K562 (cell line): ENCODE measurements at regions not wholly inside any gene's neighbourhood (a gene's known extent, or its start where the extent isn't known, plus 50 kb on each side); places are given as distances from the start of the nearest gene placed in this dataset.

Experiments
- ATAC-seq: fragments of 200-7000 bp; cut with Tn5 transposase; 3 replicates; pipeline ENCODE4 v1.9.1; 2020; ENCODE audit warnings: moderate library complexity
- BruUV-seq: library from RNA; stranded (reverse); fragments of 400-500 nt; replicated peaks from 2 replicates; lab custom pipeline; 2021; lab: Mats Ljungman, UMichigan
- CTCF ChIA-PET: fragments of 300-600 bp; formaldehyde crosslinking; extraction: SDS; loops from one replicate; lab custom pipeline; 2021; ENCODE audit warnings: low intra/inter-chr PET ratio; lab: Yijun Ruan, JAX
- POLR2A ChIA-PET: fragments of 300-600, 350-650 bp; sonication (Branson Sonifier 250); formaldehyde crosslinking; extraction: SDS; loops from one replicate; lab custom pipeline; 2021; ENCODE audit warnings: antibody characterized with exemption, inconsistent platforms; lab: Yijun Ruan, JAX
- DNase-seq, 4 experiments: peaks; one replicate each; pipeline versions ENCODE4 v3.0.0 to v3.0.0-alpha.2; 2011 to 2018; ENCODE audit warnings: low spot score in 3 of 4, mixed read lengths in 3 of 4; ENCODE audit errors: extremely low read depth in 1 of 4
- FAIRE-seq: peaks from 2 replicates; lab custom pipeline; 2011; peaks lifted over from hg19 to GRCh38; lab: Jason Lieb, UNC
- H2AFZ ChIP-seq: 2 replicates; pipeline ENCODE4 v1.6.0; 2011; ENCODE audit warnings: low read depth, low read length, control low read depth, inconsistent platforms
- H3K27ac ChIP-seq: fragments of 200-600 bp; 3 replicates; pipeline ENCODE4 v1.8.0; 2011; ENCODE audit warnings: low read depth, mild to moderate bottlenecking, control low read depth, inconsistent platforms, low read length, moderate library complexity, mixed read lengths; ENCODE audit errors: extremely low read depth
- H3K27me3 ChIP-seq, 2 experiments: fragments of 300-600 bp in 1 of 2; 2 replicates in 1 of 2; 3 replicates in 1 of 2; pipeline versions ENCODE4 v1.6.0 to v1.8.0; 2011; ENCODE audit warnings: inconsistent platforms in 2 of 2, low read length in 2 of 2, mild to moderate bottlenecking in 1 of 2, mixed read lengths in 1 of 2, moderate library complexity in 1 of 2; ENCODE audit not compliant: control insufficient read depth in 2 of 2, insufficient read depth in 2 of 2
- H3K36me3 ChIP-seq: fragments of 300-600 bp; 3 replicates; pipeline ENCODE4 v1.8.0; 2011; ENCODE audit warnings: mild to moderate bottlenecking, low read length, inconsistent platforms; ENCODE audit not compliant: control insufficient read depth, insufficient read depth
- H3K4me1 ChIP-seq, 2 experiments: fragments of 200-600 bp in 1 of 2; replicated peaks in 1 of 2; 2 replicates in 1 of 2; 3 replicates in 1 of 2; pipeline versions ENCODE4 v1.5.1 to v1.8.0; 2011; ENCODE audit warnings: inconsistent platforms in 2 of 2, low read length in 2 of 2, mild to moderate bottlenecking in 1 of 2, mixed read lengths in 1 of 2, moderate library complexity in 1 of 2; ENCODE audit not compliant: control insufficient read depth in 2 of 2, insufficient read depth in 2 of 2
- H3K4me2 ChIP-seq: 2 replicates; pipeline ENCODE4 v1.6.1; 2011; ENCODE audit warnings: low read length, control low read depth, inconsistent platforms, mixed read lengths; ENCODE audit not compliant: insufficient read depth
- H3K4me3 ChIP-seq: fragments of 200-600 bp; sonication (generic), shearing (Covaris generic); 2 replicates; pipeline ENCODE4 v1.5.1; 2016; ENCODE audit warnings: control low read depth, inconsistent platforms
- H3K79me2 ChIP-seq: fragments of 200-600 bp; 3 replicates; pipeline ENCODE4 v1.8.0; 2011; ENCODE audit warnings: low read length, inconsistent platforms; ENCODE audit not compliant: control insufficient read depth, insufficient read depth
- H3K9ac ChIP-seq, 2 experiments: 2 replicates each; pipeline versions ENCODE4 v1.6.0 to v1.6.1; 2011; ENCODE audit warnings: low read depth in 2 of 2, low read length in 2 of 2, control low read depth in 1 of 2, inconsistent platforms in 1 of 2, mild to moderate bottlenecking in 1 of 2, mixed read lengths in 1 of 2; ENCODE audit not compliant: insufficient read depth in 1 of 2
- H3K9me1 ChIP-seq: one replicate; pipeline ENCODE4 v1.6.0; 2011; ENCODE audit warnings: inconsistent platforms, mild to moderate bottlenecking, low read length, moderate library complexity; ENCODE audit not compliant: control insufficient read depth, insufficient read depth
- H3K9me3 ChIP-seq: replicated peaks from 2 replicates; pipeline ENCODE4 v1.5.1; 2011; ENCODE audit warnings: low read depth, low read length, inconsistent platforms; ENCODE audit not compliant: control insufficient read depth, insufficient read depth
- H4K20me1 ChIP-seq: replicated peaks from 2 replicates; pipeline ENCODE4 v1.6.1; 2011; ENCODE audit warnings: low read length, inconsistent platforms, mixed read lengths; ENCODE audit not compliant: control insufficient read depth, insufficient read depth
- GTF2B ChIP-seq: IDR thresholded peaks from 2 replicates; pipeline ENCODE4 v1.6.1; 2011; ENCODE audit not compliant: insufficient read length; ENCODE audit errors: extremely low read depth
- NFIC ChIP-seq: fragments of 450-650 bp; IDR thresholded peaks from 2 replicates; pipeline ENCODE4 v1.6.1; 2017; ENCODE audit warnings: mild to moderate bottlenecking, inconsistent platforms
- PRMT5 ChIP-seq: sonication (generic); formaldehyde crosslinking; IDR thresholded peaks from 2 replicates; pipeline ENCODE4 v1.5.0; 2020; ENCODE audit warnings: missing genetic modification reagents
- XRCC5 ChIP-seq: fragments of 200-400 bp; formaldehyde crosslinking; IDR thresholded peaks from 2 replicates; pipeline ENCODE4 v1.6.1; 2017; ENCODE audit warnings: low read depth, mild to moderate bottlenecking, low read length
- ZFP1 ChIP-seq: fragments of 450-650 bp; formaldehyde crosslinking; IDR thresholded peaks from 2 replicates; pipeline ENCODE4 v1.4.0; 2020; ENCODE audit warnings: mild to moderate bottlenecking, mixed read lengths
- ZNF174 ChIP-seq: fragments of 250-450 bp; sonication (Bioruptor Pico); IDR thresholded peaks from 2 replicates; pipeline ENCODE4 v1.4.0; 2020; ENCODE audit warnings: mild to moderate bottlenecking
- ZNF408 ChIP-seq: fragments of 250-450 bp; sonication (Bioruptor Pico); IDR thresholded peaks from 2 replicates; pipeline ENCODE4 v1.4.0; 2020; ENCODE audit warnings: low read depth, mild to moderate bottlenecking, moderate library complexity
- in situ Hi-C: fragments of 300-500 bp; cut with MboI; formaldehyde crosslinking; loops from 4 replicates; pipeline ENCODE4 v1.15.0; 2018; ENCODE audit warnings: inconsistent platforms, mixed read lengths
- intact Hi-C: fragments of 100-400 bp; cut with micrococcal nuclease; formaldehyde crosslinking; loops from 2 replicates; pipeline ENCODE4 v1.14.2; 2022
- TF ChIP-seq, protein P1 (sequence below): IDR thresholded peaks from 2 replicates; pipeline ENCODE4 v1.6.1; 2011; ENCODE audit warnings: borderline replicate concordance, low read depth, mild to moderate bottlenecking, moderate library complexity, low read length; ENCODE audit not compliant: insufficient read depth, poor library complexity, severe bottlenecking
- TF ChIP-seq, protein P2 (sequence below): fragments of 250-450 bp; sonication (Bioruptor Pico); IDR thresholded peaks from 2 replicates; pipeline ENCODE4 v1.4.0; 2020; ENCODE audit warnings: mild to moderate bottlenecking

- intact Hi-C loops, result no loop called here
- no TSS peak for BruUV-seq
- H3K79me2 ChIP-seq, result no peaks in the 10 kb centered on the region
- H3K9me3 ChIP-seq, result no peaks in the 10 kb centered on the region
- H3K4me2 ChIP-seq, result no peak overlapping the region
- no peak overlapping the region for H3K9ac ChIP-seq
- no peaks in the 10 kb centered on the region for H3K36me3 ChIP-seq
- DNase-seq (no peak), FAIRE-seq (no peak), ATAC-seq (no peak)
- no peaks in the 10 kb centered on the region for H3K9me1 ChIP-seq
- ChIA-PET CTCF (no interaction called here), POLR2A (no interaction called here)
- no peaks in the 10 kb centered on the region for H4K20me1 ChIP-seq
- no peaks in the 10 kb centered on the region for H3K27me3 ChIP-seq
- no peaks in the 10 kb centered on the region for H3K4me1 ChIP-seq
- in situ Hi-C loops, result no loop called here
- H3K27ac ChIP-seq, result no peak overlapping the region
- no peak overlapping the region for H3K4me3 ChIP-seq
- no peak overlapping the region for H2AFZ ChIP-seq
- no peak for TF ChIP-seq NFIC
- TF ChIP-seq ZFP1, result no peak
- TF ChIP-seq, protein P1, sequence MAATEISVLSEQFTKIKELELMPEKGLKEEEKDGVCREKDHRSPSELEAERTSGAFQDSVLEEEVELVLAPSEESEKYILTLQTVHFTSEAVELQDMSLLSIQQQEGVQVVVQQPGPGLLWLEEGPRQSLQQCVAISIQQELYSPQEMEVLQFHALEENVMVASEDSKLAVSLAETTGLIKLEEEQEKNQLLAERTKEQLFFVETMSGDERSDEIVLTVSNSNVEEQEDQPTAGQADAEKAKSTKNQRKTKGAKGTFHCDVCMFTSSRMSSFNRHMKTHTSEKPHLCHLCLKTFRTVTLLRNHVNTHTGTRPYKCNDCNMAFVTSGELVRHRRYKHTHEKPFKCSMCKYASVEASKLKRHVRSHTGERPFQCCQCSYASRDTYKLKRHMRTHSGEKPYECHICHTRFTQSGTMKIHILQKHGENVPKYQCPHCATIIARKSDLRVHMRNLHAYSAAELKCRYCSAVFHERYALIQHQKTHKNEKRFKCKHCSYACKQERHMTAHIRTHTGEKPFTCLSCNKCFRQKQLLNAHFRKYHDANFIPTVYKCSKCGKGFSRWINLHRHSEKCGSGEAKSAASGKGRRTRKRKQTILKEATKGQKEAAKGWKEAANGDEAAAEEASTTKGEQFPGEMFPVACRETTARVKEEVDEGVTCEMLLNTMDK, result no peak
- no peak for TF ChIP-seq GTF2B
- TF ChIP-seq, protein P2, sequence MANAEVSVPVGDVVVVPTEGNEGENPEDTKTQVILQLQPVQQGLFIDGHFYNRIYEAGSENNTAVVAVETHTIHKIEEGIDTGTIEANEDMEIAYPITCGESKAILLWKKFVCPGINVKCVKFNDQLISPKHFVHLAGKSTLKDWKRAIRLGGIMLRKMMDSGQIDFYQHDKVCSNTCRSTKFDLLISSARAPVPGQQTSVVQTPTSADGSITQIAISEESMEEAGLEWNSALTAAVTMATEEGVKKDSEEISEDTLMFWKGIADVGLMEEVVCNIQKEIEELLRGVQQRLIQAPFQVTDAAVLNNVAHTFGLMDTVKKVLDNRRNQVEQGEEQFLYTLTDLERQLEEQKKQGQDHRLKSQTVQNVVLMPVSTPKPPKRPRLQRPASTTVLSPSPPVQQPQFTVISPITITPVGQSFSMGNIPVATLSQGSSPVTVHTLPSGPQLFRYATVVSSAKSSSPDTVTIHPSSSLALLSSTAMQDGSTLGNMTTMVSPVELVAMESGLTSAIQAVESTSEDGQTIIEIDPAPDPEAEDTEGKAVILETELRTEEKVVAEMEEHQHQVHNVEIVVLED, result no peak
- TF ChIP-seq ZNF408, result no peak
- no peak for TF ChIP-seq XRCC5
- TF ChIP-seq PRMT5 (CRISPR knock-in tag), result no peak
- no peak for TF ChIP-seq ZNF174 (CRISPR knock-in tag)
- TF ChIP-seq, all 486 proteins: peak for 0
Observed at GRCh38 chr4:74555231-74555630, 110.3 kb downstream of the AREG start.
